HepG2 (cell line): ENCODE measurements at regions not wholly inside any gene's neighbourhood (a gene's known extent, or its start where the extent isn't known, plus 50 kb on each side); places are given as distances from the start of the nearest gene placed in this dataset.

Experiments
- ATAC-seq: fragments of 200-7000 bp; cut with Tn5 transposase; 3 replicates; pipeline ENCODE4 v1.9.1; 2020; ENCODE audit warnings: mild to moderate bottlenecking, moderate library complexity
- BruUV-seq: library from RNA; stranded (reverse); fragments of 400-500 nt; replicated peaks from 2 replicates; lab custom pipeline; 2021; lab: Mats Ljungman, UMichigan
- CTCF ChIA-PET: fragments of 300-600 bp; formaldehyde crosslinking; extraction: SDS; loops from one replicate; lab custom pipeline; 2021; ENCODE audit warnings: low total read pairs, inconsistent platforms, low intra/inter-chr PET ratio; lab: Yijun Ruan, JAX
- POLR2A ChIA-PET: fragments of 350-600 bp; sonication (Branson Sonifier 250); formaldehyde crosslinking; loops from one replicate; lab custom pipeline; 2020; ENCODE audit warnings: antibody characterized with exemption, inconsistent platforms; lab: Yijun Ruan, JAX
- DNase-seq: peaks from one replicate; pipeline ENCODE4 v3.0.0-alpha.2; 2015; ENCODE audit warnings: low spot score
- FAIRE-seq: peaks from 3 replicates; lab custom pipeline; 2011; peaks lifted over from hg19 to GRCh38; lab: Jason Lieb, UNC
- H2AFZ ChIP-seq: one replicate; pipeline ENCODE4 v1.6.1; 2011; ENCODE audit warnings: low read length, inconsistent platforms
- H3K27ac ChIP-seq: fragments of 300-600 bp; 3 replicates; pipeline ENCODE4 v1.8.0; 2011; ENCODE audit warnings: mixed run types, mild to moderate bottlenecking, mixed read lengths, low read length, inconsistent platforms; ENCODE audit not compliant: insufficient read depth; ENCODE audit errors: extremely low read length
- H3K27me3 ChIP-seq, 2 experiments: fragments of 200-600 bp in 1 of 2; 2 replicates in 1 of 2; 3 replicates in 1 of 2; pipeline versions ENCODE4 v1.6.0 to v1.8.0; 2011; ENCODE audit warnings: low read length in 2 of 2, mild to moderate bottlenecking in 2 of 2, moderate library complexity in 2 of 2, inconsistent platforms in 1 of 2; ENCODE audit not compliant: insufficient read depth in 2 of 2, control insufficient read depth in 1 of 2
- H3K36me3 ChIP-seq, 2 experiments: fragments of 200-600 bp in 1 of 2; replicated peaks in 1 of 2; 2 replicates in 1 of 2; 3 replicates in 1 of 2; pipeline versions ENCODE4 v1.5.1 to v1.8.0; 2011; ENCODE audit warnings: low read length in 2 of 2, inconsistent platforms in 1 of 2; ENCODE audit not compliant: insufficient read depth in 2 of 2, control insufficient read depth in 1 of 2
- H3K4me1 ChIP-seq: 2 replicates; pipeline ENCODE4 v1.5.1; 2012; ENCODE audit warnings: low read length, inconsistent platforms; ENCODE audit not compliant: insufficient read depth
- H3K4me2 ChIP-seq: 2 replicates; pipeline ENCODE4 v1.6.0; 2011; ENCODE audit warnings: low read depth, low read length, inconsistent platforms
- H3K4me3 ChIP-seq, 3 experiments: fragments of 200-600 bp in 1 of 3; sonication (generic), shearing (Covaris generic) in 1 of 3; replicated peaks in 1 of 3; 2 replicates each; pipeline ENCODE4 v1.5.1; 2011 to 2016; ENCODE audit warnings: low read length in 3 of 3, inconsistent platforms in 2 of 3, low read depth in 2 of 3, mild to moderate bottlenecking in 2 of 3, control low read depth in 1 of 3, mixed read lengths in 1 of 3; ENCODE audit not compliant: insufficient read depth in 1 of 3
- H3K79me2 ChIP-seq: one replicate; pipeline ENCODE4 v1.6.1; 2011; ENCODE audit warnings: low read length, inconsistent platforms; ENCODE audit not compliant: insufficient read depth
- H3K9ac ChIP-seq: 2 replicates; pipeline ENCODE4 v1.6.0; 2011; ENCODE audit warnings: mild to moderate bottlenecking, low read depth, low read length, inconsistent platforms; ENCODE audit not compliant: insufficient read depth
- H3K9me3 ChIP-seq: 2 replicates; pipeline ENCODE4 v1.5.1; 2012; ENCODE audit warnings: mild to moderate bottlenecking, low read length
- H4K20me1 ChIP-seq: 2 replicates; pipeline ENCODE4 v1.6.0; 2011; ENCODE audit warnings: inconsistent platforms, mild to moderate bottlenecking, low read length, moderate library complexity; ENCODE audit not compliant: insufficient read depth
- GTF3A ChIP-seq: sonication (generic); formaldehyde crosslinking; conservative IDR thresholded peaks from 2 replicates; pipeline ENCODE4 v1.4.0; 2020; ENCODE audit warnings: mild to moderate bottlenecking, missing genetic modification reagents
- MAFG ChIP-seq: sonication (generic); formaldehyde crosslinking; IDR thresholded peaks from 2 replicates; pipeline ENCODE4 v1.5.1; 2020; ENCODE audit warnings: mild to moderate bottlenecking, missing genetic modification reagents
- NFIC ChIP-seq: IDR thresholded peaks from 2 replicates; pipeline ENCODE4 v1.6.1; 2012; ENCODE audit warnings: mild to moderate bottlenecking, low read length, inconsistent platforms
- SMARCE1 ChIP-seq: fragments of 450-650 bp; IDR thresholded peaks from 2 replicates; pipeline ENCODE4 v1.6.1; 2017; ENCODE audit warnings: borderline replicate concordance
- SRY ChIP-seq: sonication (generic); formaldehyde crosslinking; IDR thresholded peaks from 2 replicates; pipeline ENCODE4 v1.8.0; 2022; ENCODE audit warnings: mild to moderate bottlenecking, missing genetic modification reagents
- STAG1 ChIP-seq: sonication (generic); formaldehyde crosslinking; IDR thresholded peaks from 2 replicates; pipeline ENCODE4 v1.4.0; 2020; ENCODE audit warnings: missing genetic modification reagents
- ZNF546 ChIP-seq: sonication (generic); formaldehyde crosslinking; conservative IDR thresholded peaks from 2 replicates; pipeline ENCODE4 v1.8.1; 2023; ENCODE audit warnings: mild to moderate bottlenecking, missing genetic modification reagents
- ZNF891 ChIP-seq: sonication (generic); formaldehyde crosslinking; IDR thresholded peaks from 2 replicates; pipeline ENCODE4 v1.5.0; 2020; ENCODE audit warnings: mild to moderate bottlenecking, missing genetic modification reagents
- WGBS: methylation state at CpG from one replicate; pipeline ENCODE4 v1.1.6; 2017; ENCODE audit warnings: low lambda C conversion rate; 5-methylcytosine and 5-hydroxymethylcytosine counted together
- in situ Hi-C: cut with HindIII; loops from 2 replicates; pipeline ENCODE4 v1.10.0; 2017; ENCODE audit warnings: low pct_unique_long_range_greater_than_20kb; ENCODE audit not compliant: extremely low pct_ligation_motif_present
- intact Hi-C: fragments of 100-400 bp; cut with micrococcal nuclease; formaldehyde crosslinking; loops from one replicate; pipeline ENCODE4 v1.10.0; 2022; ENCODE audit not compliant: unreplicated experiment
- TF ChIP-seq, protein P1 (sequence below): sonication (generic); formaldehyde crosslinking; IDR thresholded peaks from 2 replicates; pipeline ENCODE4 v1.5.0; 2020; ENCODE audit warnings: mild to moderate bottlenecking, missing genetic modification reagents, moderate library complexity
- TF ChIP-seq, protein P2 (sequence below): IDR thresholded peaks from 2 replicates; pipeline ENCODE4 v1.6.1; 2016

DNA sequence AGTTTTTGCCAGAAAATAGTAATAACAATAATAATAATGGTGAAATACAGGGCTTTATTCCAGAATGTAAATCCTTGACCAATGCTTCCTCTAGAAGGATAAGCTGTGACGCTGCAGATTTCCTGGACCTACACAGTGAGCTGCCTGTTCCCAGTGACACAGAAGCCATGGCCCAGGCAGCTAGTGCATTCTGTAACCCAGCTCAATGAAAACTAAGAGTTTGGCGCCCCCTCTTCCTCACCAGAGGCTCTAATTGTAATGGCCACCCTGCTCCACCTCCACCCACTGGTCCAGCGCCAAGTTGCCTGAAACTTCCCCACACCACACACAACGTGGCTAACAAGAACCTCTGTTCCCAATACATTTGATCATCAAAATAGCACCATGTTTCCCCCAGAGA, 248.1 kb downstream of the CETN3 start:
- Histone ChIP-seq H3K4me3 (no peak overlapping the region), H3K79me2 (no peaks in the 10 kb centered on the region), H3K4me1 (no peaks in the 10 kb centered on the region), H3K9me3 (no peaks in the 10 kb centered on the region), H3K9ac (no peak overlapping the region), H3K36me3 (no peaks in the 10 kb centered on the region), H3K27me3 (no peaks in the 10 kb centered on the region), H4K20me1 (no peaks in the 10 kb centered on the region), H3K4me2 (no peak overlapping the region), H2AFZ (no peak overlapping the region), H3K27ac (no peak overlapping the region)
- WGBS, result 10% methylated on average over 3 of the region's 4 CpGs
- FAIRE-seq (no peak), DNase-seq (peak; percentile 18), ATAC-seq (peak; percentile 85)
- in situ Hi-C loops (no loop called here), intact Hi-C loops (no loop called here)
- CTCF ChIA-PET, result no interaction called here
- TF ChIP-seq, protein P1, sequence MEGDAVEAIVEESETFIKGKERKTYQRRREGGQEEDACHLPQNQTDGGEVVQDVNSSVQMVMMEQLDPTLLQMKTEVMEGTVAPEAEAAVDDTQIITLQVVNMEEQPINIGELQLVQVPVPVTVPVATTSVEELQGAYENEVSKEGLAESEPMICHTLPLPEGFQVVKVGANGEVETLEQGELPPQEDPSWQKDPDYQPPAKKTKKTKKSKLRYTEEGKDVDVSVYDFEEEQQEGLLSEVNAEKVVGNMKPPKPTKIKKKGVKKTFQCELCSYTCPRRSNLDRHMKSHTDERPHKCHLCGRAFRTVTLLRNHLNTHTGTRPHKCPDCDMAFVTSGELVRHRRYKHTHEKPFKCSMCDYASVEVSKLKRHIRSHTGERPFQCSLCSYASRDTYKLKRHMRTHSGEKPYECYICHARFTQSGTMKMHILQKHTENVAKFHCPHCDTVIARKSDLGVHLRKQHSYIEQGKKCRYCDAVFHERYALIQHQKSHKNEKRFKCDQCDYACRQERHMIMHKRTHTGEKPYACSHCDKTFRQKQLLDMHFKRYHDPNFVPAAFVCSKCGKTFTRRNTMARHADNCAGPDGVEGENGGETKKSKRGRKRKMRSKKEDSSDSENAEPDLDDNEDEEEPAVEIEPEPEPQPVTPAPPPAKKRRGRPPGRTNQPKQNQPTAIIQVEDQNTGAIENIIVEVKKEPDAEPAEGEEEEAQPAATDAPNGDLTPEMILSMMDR (CRISPR knock-in tag), result peak; percentile 31; the same call in 1 of the 2 replicates
- peak; percentile 53 for TF ChIP-seq STAG1 (CRISPR knock-in tag)
- TF ChIP-seq SMARCE1, result no peak
- no peak for TF ChIP-seq NFIC
- TF ChIP-seq, protein P2, sequence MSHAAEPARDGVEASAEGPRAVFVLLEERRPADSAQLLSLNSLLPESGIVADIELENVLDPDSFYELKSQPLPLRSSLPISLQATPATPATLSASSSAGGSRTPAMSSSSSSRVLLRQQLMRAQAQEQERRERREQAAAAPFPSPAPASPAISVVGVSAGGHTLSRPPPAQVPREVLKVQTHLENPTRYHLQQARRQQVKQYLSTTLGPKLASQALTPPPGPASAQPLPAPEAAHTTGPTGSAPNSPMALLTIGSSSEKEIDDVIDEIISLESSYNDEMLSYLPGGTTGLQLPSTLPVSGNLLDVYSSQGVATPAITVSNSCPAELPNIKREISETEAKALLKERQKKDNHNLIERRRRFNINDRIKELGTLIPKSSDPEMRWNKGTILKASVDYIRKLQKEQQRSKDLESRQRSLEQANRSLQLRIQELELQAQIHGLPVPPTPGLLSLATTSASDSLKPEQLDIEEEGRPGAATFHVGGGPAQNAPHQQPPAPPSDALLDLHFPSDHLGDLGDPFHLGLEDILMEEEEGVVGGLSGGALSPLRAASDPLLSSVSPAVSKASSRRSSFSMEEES (CRISPR knock-in tag), result no peak
- no peak for TF ChIP-seq ZNF891 (CRISPR knock-in tag)
- no peak for TF ChIP-seq ZNF546 (CRISPR knock-in tag)
- no peak for TF ChIP-seq MAFG (CRISPR knock-in tag)
- no peak for TF ChIP-seq GTF3A (CRISPR knock-in tag)
- TF ChIP-seq SRY (CRISPR knock-in tag), result no peak
- POLR2A ChIA-PET, result no interaction called here
- no TSS peak for BruUV-seq
